PC-9 (cell line): ENCODE measurements at regions not wholly inside any gene's neighbourhood (a gene's known extent, or its start where the extent isn't known, plus 50 kb on each side); places are given as distances from the start of the nearest gene placed in this dataset.

ENCODE experiments used
- EZH2 ChIP-seq: fragments of 200-600 bp; sonication (generic); IDR thresholded peaks from 2 replicates; pipeline ENCODE4 v1.8.0; 2017; ENCODE audit warnings: antibody characterized with exemption, low read depth
- TF ChIP-seq, protein P1 (sequence below): fragments of 200-600 bp; sonication (generic); conservative IDR thresholded peaks from 2 replicates; pipeline ENCODE4 v1.6.1; 2017; ENCODE audit warnings: mixed run types, antibody characterized with exemption, mild to moderate bottlenecking, moderate library complexity

DNA sequence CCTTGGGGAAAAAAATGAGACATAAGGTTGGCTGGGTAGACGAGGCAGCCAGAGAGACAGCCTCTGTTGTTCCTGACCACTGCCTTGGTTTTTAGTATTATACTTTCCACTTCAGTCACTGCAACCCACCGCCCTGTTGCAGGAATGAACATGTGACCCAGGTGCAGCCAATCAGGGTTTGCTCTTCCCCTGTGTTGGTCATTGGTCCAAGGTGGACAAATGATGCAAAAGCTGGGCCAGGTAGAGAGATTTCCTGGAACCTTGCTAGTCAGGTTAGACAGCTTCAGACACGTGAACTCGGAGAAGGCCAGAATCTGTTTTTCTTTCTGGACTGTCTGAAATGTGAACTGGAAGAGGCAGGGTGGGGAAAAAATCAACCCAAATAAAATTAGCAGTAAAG, 452.4 kb upstream of the RBFOX1 start:
- TF ChIP-seq, protein P1, sequence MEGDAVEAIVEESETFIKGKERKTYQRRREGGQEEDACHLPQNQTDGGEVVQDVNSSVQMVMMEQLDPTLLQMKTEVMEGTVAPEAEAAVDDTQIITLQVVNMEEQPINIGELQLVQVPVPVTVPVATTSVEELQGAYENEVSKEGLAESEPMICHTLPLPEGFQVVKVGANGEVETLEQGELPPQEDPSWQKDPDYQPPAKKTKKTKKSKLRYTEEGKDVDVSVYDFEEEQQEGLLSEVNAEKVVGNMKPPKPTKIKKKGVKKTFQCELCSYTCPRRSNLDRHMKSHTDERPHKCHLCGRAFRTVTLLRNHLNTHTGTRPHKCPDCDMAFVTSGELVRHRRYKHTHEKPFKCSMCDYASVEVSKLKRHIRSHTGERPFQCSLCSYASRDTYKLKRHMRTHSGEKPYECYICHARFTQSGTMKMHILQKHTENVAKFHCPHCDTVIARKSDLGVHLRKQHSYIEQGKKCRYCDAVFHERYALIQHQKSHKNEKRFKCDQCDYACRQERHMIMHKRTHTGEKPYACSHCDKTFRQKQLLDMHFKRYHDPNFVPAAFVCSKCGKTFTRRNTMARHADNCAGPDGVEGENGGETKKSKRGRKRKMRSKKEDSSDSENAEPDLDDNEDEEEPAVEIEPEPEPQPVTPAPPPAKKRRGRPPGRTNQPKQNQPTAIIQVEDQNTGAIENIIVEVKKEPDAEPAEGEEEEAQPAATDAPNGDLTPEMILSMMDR, result no peak
- no peak for TF ChIP-seq EZH2
